ENCODE measurements at regions not wholly inside any gene's neighbourhood (a gene's known extent, or its start where the extent isn't known, plus 50 kb on each side); places are given as distances from the start of the nearest gene placed in this dataset.

GRCh38 chr6:147071776-147072175 is 132.4 kb upstream of the STXBP5 start:
- TF ChIP-seq CTCF (IDR thresholded peaks at IDR 0.05; ENCODE audit: borderline replicate concordance, extremely low read depth, low read length, poor library complexity, severe bottlenecking) (no peak), EZH2 (IDR thresholded peaks at IDR 0.05; ENCODE audit: borderline replicate concordance, low read depth, low read length, severe bottlenecking) (no peak)
